CD4-positive, alpha-beta T cell treated with Interleukin-10 for 1 hour (primary cell): ENCODE measurements at regions not wholly inside any gene's neighbourhood (a gene's known extent, or its start where the extent isn't known, plus 50 kb on each side); places are given as distances from the start of the nearest gene placed in this dataset.
"Not testable (repeated sequence)": the region's sequence is repeated elsewhere in the genome, so short reads cannot be mapped to it uniquely, and the experiment has no call there.

Experiments
- DNase-seq: peaks from one replicate; pipeline ENCODE4 v3.0.0-alpha.2; 2020

DNA sequence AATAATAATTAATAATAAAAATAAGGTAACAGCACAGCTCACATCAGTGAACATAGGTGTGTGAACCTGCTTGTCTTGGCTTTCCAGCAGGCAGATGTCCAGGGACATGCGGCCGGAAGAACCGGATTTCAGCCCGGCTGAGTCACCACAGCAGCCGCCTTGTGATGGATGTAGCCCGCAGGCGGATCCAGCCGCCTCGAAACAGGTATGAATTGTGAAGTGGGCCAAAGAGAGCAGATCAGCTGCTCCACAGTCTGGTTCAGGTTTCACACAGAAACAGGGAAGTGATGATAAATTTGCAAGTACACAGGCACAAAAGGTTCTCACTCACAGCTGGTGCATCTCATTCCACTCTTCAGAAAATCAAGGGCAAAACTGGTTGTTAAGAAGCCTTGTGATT is 55.1 kb downstream of the ID4 start:
- no peak for DNase-seq

DNA sequence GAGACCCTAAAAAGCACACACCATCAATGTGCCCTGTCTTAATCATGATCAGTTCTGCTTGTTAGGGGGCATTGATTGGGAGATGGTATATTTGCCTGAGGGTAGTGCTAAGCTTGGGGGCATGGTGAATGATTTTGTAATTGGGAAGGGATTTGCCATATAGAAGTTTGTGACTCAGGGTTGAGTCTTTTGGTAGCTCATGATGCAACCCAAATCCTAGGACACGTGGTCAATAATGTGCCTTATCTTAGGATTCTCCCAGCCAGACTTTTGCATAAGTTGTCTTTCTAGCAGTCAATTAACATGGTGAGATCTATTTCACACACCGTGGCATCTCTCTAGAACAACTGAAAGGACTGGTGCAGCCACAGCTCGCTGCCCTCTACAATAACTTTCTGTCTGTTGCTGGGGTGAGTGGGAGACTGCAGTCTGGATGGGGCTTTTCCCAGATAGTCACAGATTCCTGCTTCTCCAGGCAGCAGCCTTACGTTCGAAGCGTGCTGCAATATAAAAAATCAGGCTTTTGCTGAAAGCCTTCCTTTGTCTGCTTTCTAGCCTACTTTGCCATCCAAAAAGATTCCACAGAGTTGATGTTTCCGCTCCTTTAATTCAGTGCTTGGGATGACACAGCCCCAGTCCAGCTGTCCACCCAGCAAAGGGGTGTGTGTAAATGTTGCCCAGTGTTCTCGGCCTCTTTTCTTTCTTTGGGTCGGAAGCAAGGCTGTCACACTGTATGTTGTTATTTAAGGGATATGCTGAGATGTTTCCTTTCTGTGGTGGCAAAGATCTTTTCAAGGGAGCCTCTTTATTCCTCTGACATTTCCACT is 58.9 kb downstream of the ID4 start:
- no peak for DNase-seq

DNA sequence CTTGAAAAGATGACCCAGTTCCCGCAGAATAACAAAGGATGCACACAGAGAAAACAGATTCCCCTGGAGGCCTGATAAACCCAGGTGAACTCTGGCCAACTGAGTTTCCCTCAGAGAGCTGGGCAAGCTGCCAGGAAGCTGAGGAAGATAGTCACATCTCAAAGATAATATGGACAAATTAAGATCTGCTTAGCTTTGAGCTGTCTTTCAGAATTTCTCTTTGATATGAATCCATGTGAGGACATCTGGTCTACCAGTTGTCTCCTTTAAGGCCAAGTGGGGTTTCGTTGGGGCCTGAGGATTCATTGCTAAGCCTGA is 59.5 kb downstream of the ID4 start:
- no peak for DNase-seq

DNA sequence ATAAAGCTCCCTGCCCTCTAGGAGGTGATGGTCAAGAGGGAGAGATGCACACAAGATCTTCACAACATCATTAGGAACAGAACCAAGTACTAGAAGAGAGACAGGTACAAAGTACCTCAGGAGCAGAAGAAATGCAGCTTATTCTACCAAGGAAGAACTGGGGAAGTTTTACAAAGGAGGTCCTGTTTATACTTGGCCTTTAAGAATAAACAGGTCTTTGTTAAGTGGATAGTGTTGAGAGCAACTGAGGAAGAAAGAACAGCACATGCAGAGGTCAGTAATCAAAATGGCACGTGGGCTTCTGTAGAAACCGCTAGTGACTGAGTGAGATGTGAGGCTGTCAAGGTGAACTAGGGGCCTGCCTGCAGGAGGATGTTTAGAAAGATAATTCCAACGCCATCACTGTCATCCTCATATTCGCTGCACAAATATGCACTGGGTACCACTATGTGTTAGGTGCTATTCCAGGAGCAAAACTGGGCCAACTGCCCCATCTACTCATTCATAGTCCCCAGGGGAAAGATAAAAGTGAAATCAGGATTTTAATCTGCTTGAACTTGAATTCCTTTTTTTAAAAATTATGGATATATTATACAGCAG is 61.1 kb downstream of the ID4 start:
- DNase-seq = no peak

DNA sequence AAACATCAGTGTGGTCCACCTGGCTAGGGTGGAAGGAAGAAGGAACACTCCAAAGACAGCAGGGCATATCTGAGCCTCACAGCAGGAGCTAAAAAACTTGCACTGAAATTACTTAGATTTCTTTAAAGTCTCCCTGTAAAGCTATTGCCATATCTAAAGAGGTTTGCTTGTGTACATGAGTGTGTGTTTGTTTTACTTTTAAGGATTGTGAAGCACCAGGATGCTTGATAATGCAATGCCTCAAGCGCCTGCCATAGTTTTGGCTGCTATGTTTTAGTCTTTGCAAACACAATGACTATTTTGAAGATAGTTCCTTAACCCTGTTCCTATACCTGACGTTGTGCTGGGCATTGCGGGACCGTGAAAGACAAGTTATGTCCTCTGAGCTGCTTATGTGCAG is 65.0 kb downstream of the ID4 start:
- DNase-seq = no peak

DNA sequence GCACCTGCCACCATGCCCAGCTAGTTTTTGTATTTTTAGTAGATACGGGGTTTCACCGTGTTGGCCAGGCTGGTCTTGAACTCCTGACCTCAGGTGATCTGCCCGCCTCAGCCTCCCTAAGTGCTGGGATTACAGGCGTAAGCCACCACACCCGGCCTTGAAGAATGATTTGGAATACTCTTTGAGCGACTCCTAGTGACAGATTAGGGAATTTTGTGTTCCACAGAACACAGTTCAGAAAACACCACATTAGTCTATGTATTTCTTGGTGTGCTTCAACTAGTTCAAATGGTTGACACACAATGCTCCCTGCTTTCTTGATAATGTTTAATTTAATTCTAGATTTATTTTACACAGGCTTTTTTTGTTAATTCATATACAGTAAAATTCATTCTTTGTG is 67.2 kb downstream of the ID4 start:
- DNase-seq = not testable (repeated sequence)

DNA sequence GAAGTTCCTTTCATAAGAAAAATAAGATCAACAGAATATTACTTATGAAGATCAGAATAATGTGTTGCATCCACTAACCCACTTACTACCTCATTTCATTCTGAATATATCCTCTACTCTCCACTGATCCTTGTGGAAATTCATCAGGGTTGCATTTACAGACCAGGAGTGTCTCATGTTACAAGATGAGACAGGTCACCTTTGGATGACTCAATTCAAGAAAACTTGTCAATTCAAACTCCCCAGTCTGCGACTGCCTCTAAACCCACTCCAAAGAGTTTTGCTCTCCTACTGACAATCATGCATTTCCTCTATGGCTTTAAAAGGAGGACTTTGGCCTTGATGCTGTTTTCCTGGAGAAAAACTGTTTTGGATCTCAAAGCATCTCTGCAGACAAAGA is 68.4 kb downstream of the ID4 start:
- no peak for DNase-seq

DNA sequence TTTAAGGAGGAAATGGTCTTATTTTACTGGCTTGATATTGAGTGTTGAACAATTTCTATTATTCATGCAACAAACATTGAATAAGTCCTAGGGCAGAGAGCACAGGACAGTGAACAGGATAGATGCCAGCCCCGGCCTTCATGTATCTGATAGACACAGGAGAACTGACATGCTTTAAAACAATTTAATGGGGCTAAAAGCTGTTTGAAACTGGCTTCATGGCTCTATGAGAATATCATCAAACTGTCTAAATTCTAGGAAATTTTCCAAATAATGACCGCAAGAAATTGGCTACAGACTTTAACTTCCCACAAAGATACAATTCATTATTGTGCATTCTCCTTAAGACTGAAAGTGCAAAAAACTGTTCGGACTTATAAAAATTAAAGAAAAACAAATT is 69.0 kb downstream of the ID4 start:
- DNase-seq = no peak

DNA sequence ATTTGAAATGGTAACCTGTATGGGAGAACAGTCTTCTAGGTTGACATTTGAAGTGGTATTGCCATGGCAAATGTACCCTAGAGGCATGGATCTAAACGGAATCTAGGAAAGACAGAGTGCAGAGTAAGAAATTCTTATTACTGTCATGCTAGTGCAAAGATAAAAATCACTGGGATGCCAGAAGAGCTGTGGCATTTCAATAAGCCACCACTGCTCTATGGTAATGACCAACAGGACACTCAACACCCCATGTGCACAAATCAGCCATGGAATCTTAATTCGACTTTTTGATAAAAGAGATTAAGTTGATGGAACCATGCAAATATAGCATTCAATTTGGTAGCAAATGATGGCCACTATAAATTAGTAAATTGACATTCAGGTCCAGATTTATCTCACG is 74.1 kb downstream of the ID4 start:
- DNase-seq = no peak

DNA sequence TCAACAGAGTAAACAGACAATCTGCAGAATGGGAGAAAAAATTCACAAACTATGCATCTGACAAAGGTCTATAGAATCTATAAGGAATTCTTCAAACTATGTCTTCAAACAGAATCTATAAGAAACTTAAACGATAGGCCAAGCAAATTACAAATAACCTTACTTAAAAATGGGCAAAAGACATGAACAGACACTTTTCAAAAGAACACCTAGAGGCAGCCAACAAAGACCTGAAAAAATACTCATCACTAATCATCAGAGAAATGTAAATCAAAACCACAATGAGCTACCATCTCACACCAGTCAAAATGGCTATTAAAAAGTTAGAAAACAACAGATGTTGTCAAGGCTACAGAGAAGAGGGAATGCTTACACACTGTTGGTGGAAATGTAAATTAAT is 81.3 kb downstream of the ID4 start:
- DNase-seq = no peak

DNA sequence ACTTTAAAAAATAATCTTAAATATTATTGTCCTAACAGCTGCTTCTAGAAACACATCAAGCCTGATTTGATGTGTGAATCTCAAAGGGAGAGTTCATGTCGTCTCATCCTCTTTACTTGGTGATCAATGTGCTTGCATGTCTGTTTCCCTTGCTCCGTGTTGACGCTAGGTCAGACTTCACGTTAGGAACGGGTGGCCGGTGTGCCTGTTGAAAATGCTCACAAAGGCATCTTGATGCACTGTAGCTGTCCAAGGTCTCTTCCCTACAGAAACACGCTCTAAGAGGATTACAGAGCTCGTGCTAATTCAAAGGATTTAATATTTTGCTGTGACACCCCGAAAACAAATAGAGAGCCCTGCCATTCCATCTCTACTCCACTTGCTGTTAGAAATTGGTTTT is 84.6 kb downstream of the ID4 start:
- no peak for DNase-seq

DNA sequence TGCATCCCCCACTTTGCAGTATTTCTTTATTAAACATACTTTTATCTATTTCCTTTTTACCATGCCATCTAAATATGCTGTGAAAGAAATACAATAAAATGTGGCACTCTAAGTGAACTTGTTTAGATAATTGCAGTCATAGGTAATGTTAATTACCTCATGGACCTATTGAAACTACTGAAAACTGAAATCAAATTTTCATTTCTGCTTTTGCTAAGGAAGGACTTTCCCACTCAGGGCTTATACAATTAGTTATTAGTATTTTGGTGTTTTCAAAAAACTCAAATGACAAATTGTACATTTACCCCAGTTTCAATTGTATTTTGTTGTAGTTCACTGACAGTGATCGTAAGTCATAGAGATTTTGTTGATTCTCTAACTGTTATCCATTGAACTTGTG is 88.4 kb downstream of the ID4 start:
- no peak for DNase-seq

DNA sequence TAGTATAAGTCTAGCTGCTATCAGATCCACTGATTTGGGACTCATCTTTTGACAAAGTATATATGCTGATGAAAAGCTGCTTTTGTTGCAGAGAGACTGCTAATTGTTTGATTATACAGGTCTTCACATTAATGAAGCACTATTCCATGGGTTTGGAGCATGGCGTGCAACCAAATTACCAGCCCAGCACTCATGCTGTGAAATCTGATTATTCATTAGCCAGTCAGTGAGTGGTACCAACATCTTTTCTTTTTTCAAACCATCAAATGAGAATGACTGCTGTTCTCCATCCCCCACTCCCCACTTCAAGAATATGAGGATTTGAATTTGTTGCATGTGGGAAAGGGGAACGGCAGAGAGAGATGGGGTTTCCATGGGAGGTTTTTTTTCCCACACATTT is 91.3 kb downstream of the ID4 start:
- DNase-seq = no peak

DNA sequence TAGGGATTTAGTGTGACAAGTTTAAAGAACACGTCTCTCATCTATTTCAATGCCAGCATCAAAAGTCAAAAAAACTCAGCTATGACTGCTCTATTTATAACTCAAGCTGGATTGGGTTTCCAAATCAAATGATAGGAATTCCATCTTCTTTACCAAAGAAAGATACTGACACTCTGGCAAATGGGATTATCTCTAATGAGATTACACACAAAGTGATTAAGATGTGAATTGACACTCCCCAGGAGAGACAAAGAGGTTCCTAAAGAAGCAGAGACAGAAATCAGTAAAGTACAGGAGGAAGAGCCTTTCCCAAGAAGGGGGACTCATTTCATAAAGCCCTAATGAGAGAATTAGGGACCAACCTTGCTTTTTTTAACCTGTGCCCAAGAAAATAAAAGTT is 92.1 kb downstream of the ID4 start:
- no peak for DNase-seq

DNA sequence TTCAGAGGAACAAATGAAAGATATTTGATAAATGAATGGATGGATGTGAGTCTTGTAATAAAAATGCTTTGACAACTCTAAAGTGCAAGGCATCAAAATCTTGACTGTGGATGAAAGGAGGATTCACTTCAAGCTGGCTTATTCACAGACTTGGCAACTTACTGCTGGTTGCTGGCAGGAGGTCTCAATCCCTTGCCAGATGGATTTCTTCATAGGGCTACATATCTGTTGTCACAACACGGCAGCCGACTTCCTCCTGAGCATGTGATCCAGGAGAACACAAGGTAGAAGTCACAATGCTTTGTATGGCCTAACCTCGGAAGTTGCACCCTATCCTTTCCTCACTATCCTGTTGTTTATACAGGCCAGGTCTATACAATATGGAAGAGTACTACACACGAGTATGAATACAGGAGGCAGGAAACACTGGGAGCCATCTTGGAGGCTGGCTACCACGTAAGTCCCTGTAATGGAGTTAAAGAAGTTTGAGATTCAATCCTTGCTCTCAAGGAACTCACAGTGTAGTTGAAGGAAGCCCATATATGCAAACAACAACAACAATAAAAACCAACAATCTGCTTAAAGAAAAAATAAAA is 97.9 kb downstream of the ID4 start:
- DNase-seq = no peak

DNA sequence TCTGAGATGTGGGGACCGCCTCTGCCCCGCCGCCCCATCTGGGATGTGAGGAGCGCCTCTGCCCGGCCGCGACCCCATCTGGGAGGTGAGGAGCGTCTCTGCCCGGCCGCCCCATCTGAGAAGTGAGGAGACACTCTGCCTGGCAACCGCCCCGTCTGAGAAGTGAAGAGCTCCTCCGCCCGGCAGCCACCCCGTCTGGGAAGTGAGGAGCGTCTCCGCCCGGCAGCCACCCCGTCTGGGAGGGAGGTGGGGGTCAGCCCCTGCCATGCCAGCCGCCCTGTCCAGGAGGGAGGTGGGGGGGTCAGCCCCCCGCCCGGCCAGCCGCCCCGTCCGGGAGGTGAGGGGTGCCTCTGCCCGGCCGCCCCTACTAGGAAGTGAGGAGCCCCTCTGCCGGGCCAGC is 102.2 kb downstream of the ID4 start:
- not testable (repeated sequence) for DNase-seq

DNA sequence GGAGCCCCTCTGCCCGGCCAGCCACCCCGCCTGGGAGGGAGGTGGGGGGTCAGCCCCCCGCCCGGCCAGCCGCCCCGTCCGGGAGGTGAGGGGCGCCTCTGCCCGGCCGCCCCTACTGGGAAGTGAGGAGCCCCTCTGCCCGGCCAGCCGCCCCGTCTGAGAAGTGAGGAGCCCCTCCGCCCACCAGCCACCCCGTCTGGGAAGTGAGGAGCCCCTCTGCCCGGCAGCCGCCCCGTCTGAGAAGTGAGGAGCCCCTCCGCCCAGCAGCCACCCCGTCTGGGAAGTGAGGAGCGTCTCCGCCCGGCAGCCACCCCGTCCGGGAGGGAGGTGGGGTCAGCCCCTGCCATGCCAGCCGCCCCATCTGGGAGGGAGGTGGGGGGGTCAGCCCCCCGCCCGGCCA is 102.8 kb downstream of the ID4 start:
- not testable (repeated sequence) for DNase-seq

DNA sequence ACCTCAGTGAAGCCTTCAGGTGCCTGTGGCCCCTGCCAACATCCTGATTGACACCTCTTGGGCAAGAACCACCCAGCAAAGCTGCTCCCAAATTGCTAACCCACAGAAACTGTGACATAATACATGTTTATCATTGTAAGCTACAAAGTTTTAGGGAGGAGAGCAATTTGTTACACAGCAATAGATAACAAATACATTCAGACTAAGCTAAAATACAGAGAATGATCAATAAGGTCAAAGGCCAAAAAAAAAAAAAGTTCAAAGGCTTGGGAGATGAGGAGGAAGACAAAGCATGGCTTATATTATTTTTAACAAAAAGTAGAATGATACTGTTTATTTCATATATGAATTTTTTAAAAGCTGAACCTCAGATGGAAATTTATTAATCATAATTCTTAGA is 105.9 kb downstream of the ID4 start:
- DNase-seq = no peak

DNA sequence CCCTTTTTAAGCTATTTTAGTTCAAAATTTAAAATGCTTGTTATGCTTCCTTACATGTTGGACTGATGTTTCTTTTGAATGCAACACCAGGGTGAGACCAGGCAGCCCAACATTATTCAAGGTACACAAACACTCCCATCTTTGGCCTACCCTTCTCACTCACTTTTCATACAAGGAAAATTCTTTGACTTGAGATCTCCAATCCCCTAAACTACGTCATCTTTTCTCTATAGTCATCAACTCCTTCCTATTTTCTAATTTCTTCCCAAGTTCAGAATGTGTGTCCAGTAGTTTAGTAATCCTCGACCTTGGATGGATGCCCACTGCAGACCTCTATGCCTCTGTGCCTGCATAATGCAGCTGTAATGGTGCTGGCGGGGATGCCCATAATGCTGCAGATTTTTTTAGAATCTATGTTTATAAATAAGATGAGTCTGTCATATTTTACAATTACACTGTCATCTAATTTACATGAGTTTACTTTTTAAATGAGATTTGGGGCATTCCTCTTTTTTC is 108.7 kb downstream of the ID4 start:
- DNase-seq = no peak

DNA sequence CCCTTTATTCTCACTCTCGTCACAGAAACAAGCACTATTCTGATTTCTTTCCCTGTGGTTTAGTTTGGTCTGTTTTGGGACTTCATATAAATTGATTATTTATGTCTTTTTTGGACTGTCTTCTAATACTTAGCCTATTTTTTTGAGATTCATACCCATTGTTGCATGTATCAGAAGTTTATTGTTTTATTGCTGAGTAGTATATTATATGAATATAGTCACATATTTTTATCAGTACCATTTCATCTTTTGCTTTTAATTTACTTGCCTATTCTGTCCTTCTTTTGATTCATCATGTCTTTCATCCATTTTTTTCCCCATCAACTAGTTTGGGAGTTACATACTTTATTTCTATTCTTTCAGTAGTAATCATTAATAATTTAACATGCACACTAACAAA is 112.0 kb downstream of the ID4 start:
- no peak for DNase-seq

DNA sequence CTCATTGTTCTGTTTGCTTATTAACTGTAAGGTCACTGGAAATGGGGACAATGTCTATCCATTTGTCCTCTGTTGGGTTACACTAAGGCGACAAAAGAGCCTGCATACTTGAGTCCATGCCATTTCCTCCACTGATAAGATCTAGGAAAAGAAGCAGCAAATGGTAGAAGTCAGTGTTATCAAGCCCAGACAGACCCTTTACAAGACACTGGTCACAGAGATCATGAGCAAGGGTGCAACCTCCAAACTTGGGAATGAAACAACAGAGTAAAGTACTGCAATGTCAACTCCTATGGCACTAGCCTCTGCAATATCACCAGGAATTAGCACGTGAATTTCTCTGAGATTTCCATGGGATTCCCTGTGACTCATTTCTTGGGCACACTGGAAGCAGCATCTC is 126.9 kb downstream of the ID4 start:
- no peak for DNase-seq

DNA sequence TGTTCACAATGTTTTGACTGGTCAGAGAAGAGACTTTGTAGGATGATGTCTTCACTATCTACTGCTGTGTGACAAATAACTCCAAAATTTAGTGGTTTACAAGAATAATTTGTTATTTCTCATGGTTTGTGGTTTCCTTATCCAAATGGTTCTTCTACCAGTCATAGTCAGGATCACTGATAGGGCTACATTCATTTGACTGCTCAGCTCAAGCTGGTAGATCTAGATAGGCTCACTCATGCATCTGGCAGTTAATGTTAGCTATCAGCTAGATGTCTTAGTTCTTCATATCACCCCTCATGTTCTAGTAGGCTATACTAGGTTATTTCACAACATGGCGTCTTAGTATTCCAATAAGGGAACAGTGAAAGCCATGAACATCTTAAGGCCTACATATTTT is 131.0 kb downstream of the ID4 start:
- no peak for DNase-seq

DNA sequence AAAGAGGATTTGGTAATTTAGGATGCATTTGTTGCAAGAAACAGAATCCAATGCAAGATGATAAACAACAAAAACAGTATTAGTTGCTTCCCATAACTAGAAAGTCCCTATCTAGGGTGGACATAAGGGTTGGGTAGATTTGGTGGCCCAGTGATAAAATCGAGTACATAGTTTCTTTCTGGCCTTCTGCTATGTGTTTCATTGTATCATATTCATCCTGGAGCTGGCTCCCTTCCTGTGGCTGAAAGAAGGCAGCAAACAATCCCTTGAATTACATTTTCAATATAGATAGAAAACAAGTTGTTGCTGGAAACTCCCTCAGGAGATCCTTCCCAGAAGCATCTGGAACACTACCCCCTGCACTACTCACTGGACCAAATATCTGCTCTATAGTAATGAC is 135.1 kb downstream of the ID4 start:
- DNase-seq = no peak

DNA sequence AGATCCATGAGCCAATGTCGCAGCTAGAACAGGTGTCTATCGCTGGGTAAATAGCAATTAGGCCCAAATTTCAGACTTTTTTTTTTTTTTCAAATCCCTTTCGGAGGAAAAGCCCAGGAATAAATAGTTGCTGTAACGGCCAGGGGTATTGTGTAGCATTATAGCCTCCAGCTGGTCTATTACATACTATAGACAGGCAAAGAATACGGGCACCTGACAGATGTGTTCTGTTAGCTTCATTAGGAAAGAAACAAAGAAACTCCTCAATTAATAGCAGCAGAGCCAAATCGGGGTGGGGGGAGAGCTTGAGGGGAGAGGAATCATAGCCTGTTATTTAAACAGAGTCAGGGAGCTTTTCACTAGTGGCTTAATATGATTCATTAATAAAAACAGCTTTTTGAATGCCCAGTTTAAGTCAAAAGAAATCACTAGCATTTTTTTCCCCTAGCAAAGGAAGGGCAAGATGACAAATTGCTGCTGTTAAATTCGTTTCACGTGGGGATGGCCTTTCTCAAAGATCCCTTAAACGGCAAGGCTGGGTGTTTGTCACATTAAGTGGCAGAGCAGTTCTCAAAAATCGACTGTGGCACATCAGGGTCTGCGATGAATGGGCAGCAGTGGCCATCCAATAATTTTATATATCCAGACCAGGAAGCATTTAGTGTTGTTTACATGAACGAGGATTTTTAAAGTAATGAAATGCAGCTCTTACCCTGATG is 139.4 kb downstream of the ID4 start:
- no peak for DNase-seq
